HCT116 (cell line): ENCODE measurements at regions not wholly inside any gene's neighbourhood (a gene's known extent, or its start where the extent isn't known, plus 50 kb on each side); places are given as distances from the start of the nearest gene placed in this dataset.

ENCODE experiments used
- ATAC-seq: fragments of 200-7000 bp; cut with Tn5 transposase; 2 replicates; pipeline ENCODE4 v1.9.1; 2020; ENCODE audit warnings: mild to moderate bottlenecking, moderate library complexity
- BruUV-seq: library from RNA; stranded (reverse); fragments of 400-500 nt; replicated peaks from 2 replicates; lab custom pipeline; 2021; lab: Mats Ljungman, UMichigan
- CTCF ChIA-PET: fragments of 300-600 bp; sonication (Branson Sonifier 250); formaldehyde crosslinking; loops from one replicate; lab custom pipeline; 2021; ENCODE audit warnings: antibody characterized with exemption; lab: Charles Lee
- POLR2A ChIA-PET: fragments of 300-600, 350-600 bp; sonication (Branson Sonifier 250); formaldehyde crosslinking; loops from one replicate; lab custom pipeline; 2021; ENCODE audit warnings: antibody characterized with exemption; lab: Charles Lee
- RAD21 ChIA-PET, 2 experiments: fragments of 300-600 bp; sonication (Branson Sonifier 250); formaldehyde crosslinking; loops; one replicate each; lab custom pipeline; 2023; ENCODE audit warnings: low total read pairs in 2 of 2; ENCODE audit not compliant: uncharacterized antibody in 2 of 2, unreplicated experiment in 2 of 2, low non-redundant PET in 1 of 2; lab: Charles Lee
- DNase-seq: peaks from one replicate; pipeline ENCODE4 v3.0.0-alpha.2; 2010; ENCODE audit warnings: low read depth, low spot score
- H2AFZ ChIP-seq: fragments of 200-600 bp; shearing (Covaris generic), sonication (generic); 2 replicates; pipeline ENCODE4 v1.6.1; 2017; ENCODE audit warnings: low read depth, mixed run types, mixed read lengths, antibody characterized with exemption, low read length; ENCODE audit not compliant: poor library complexity, severe bottlenecking
- H3K27ac ChIP-seq: 2 replicates; pipeline ENCODE4 v1.5.1; 2012; ENCODE audit warnings: low read depth, low read length
- H3K27me3 ChIP-seq: fragments of 200-600 bp; sonication (generic); 2 replicates; pipeline ENCODE4 v1.6.1; 2016; ENCODE audit warnings: mixed run types, low read length, mixed read lengths; ENCODE audit not compliant: insufficient read depth
- H3K36me3 ChIP-seq, 2 experiments: fragments of 200-500 bp in 1 of 2; fragments of 200-600 bp in 1 of 2; sonication (Bioruptor generic) in 1 of 2; sonication (generic) in 1 of 2; 2 replicates each; pipeline versions ENCODE4 v1.5.1 to v1.6.1; 2014 to 2016; ENCODE audit warnings: low read length in 2 of 2, inconsistent platforms in 1 of 2, mixed read lengths in 1 of 2, mixed run types in 1 of 2; ENCODE audit not compliant: insufficient read depth in 2 of 2, control insufficient read depth in 1 of 2
- H3K4me1 ChIP-seq, 2 experiments: fragments of 200-600 bp in 1 of 2; sonication (generic) in 1 of 2; 2 replicates each; pipeline versions ENCODE4 v1.5.1 to v1.6.1; 2012 to 2017; ENCODE audit warnings: low read length in 2 of 2, inconsistent platforms in 1 of 2, mild to moderate bottlenecking in 1 of 2, mixed read lengths in 1 of 2, mixed run types in 1 of 2, moderate library complexity in 1 of 2; ENCODE audit not compliant: insufficient read depth in 2 of 2, control insufficient read depth in 1 of 2
- H3K4me2 ChIP-seq: fragments of 200-600 bp; sonication (generic); 2 replicates; pipeline ENCODE4 v1.6.1; 2017; ENCODE audit warnings: mixed run types, low read length, mixed read lengths
- H3K4me3 ChIP-seq, 2 experiments: fragments of 200-600 bp in 1 of 2; sonication (generic) in 1 of 2; replicated peaks in 1 of 2; 2 replicates each; pipeline ENCODE4 v1.5.1; 2011 to 2016; ENCODE audit warnings: low read length in 2 of 2, control low read depth in 1 of 2, low read depth in 1 of 2, mild to moderate bottlenecking in 1 of 2, mixed read lengths in 1 of 2, mixed run types in 1 of 2
- H3K79me2 ChIP-seq: fragments of 200-600 bp; sonication (generic); 2 replicates; pipeline ENCODE4 v1.6.1; 2017; ENCODE audit warnings: mild to moderate bottlenecking, mixed run types, low read length, moderate library complexity, mixed read lengths; ENCODE audit not compliant: insufficient read depth
- H3K9ac ChIP-seq: fragments of 200-600 bp; sonication (generic); 2 replicates; pipeline ENCODE4 v1.6.1; 2016; ENCODE audit warnings: low read length, mixed read lengths
- H3K9me2 ChIP-seq: fragments of 200-600 bp; sonication (generic), shearing (Covaris generic); 2 replicates; pipeline ENCODE4 v1.6.1; 2017; ENCODE audit warnings: mixed run types, mild to moderate bottlenecking, moderate library complexity; ENCODE audit not compliant: insufficient read depth
- H3K9me3 ChIP-seq, 2 experiments: fragments of 200-500 bp in 1 of 2; fragments of 200-600 bp in 1 of 2; sonication (Bioruptor generic) in 1 of 2; sonication (generic) in 1 of 2; 2 replicates each; pipeline ENCODE4 v1.6.1; 2014 to 2017; ENCODE audit warnings: low read length in 2 of 2, mixed read lengths in 2 of 2, inconsistent platforms in 1 of 2, low read depth in 1 of 2, mild to moderate bottlenecking in 1 of 2, mixed run types in 1 of 2, moderate library complexity in 1 of 2; ENCODE audit not compliant: control insufficient read depth in 1 of 2, insufficient read depth in 1 of 2
- H4K20me1 ChIP-seq: fragments of 200-600 bp; sonication (generic), shearing (Covaris generic); 2 replicates; pipeline ENCODE4 v1.6.1; 2017; ENCODE audit warnings: mixed run types, mild to moderate bottlenecking, moderate library complexity; ENCODE audit not compliant: insufficient read depth
- ATF3 ChIP-seq: IDR thresholded peaks from 2 replicates; pipeline ENCODE4 v1.6.1; 2012
- CTCF ChIP-seq, 3 experiments: fragments of 200-600 bp in 1 of 3; sonication (generic) in 1 of 3; IDR thresholded peaks in 2 of 3; conservative IDR thresholded peaks in 1 of 3; 2 replicates each; pipeline ENCODE4 v1.5.1; 2012 to 2017; ENCODE audit warnings: low read depth in 2 of 3, low read length in 2 of 3, antibody characterized with exemption in 1 of 3, borderline replicate concordance in 1 of 3, control low read depth in 1 of 3, mild to moderate bottlenecking in 1 of 3, mixed read lengths in 1 of 3, mixed run types in 1 of 3, moderate library complexity in 1 of 3; ENCODE audit not compliant: insufficient read depth in 1 of 3
- ELF1 ChIP-seq: IDR thresholded peaks from 2 replicates; pipeline ENCODE4 v1.6.1; 2012; ENCODE audit warnings: low read depth, borderline replicate concordance
- EZH2 ChIP-seq: fragments of 200-600 bp; sonication (generic); IDR thresholded peaks from 2 replicates; pipeline ENCODE4 v1.6.1; 2017; ENCODE audit warnings: antibody characterized with exemption, mixed run types
- FOSL1 ChIP-seq: IDR thresholded peaks from 2 replicates; pipeline ENCODE4 v1.6.1; 2012; ENCODE audit warnings: low read depth
- JUND ChIP-seq: IDR thresholded peaks from 2 replicates; pipeline ENCODE4 v1.6.1; 2012
- MAX ChIP-seq: IDR thresholded peaks from 2 replicates; pipeline ENCODE4 v1.6.1; 2012
- POLR2A ChIP-seq: IDR thresholded peaks from 2 replicates; pipeline ENCODE4 v1.7.0; 2011; ENCODE audit warnings: borderline replicate concordance; ENCODE audit not compliant: insufficient read depth, insufficient read length; ENCODE audit errors: extremely low read depth
- RAD21 ChIP-seq: IDR thresholded peaks from 2 replicates; pipeline ENCODE4 v1.6.1; 2012; ENCODE audit warnings: low read depth, mild to moderate bottlenecking
- SIN3A ChIP-seq: IDR thresholded peaks from 2 replicates; pipeline ENCODE4 v1.6.1; 2012; ENCODE audit warnings: low read depth
- SP1 ChIP-seq: IDR thresholded peaks from 2 replicates; pipeline ENCODE4 v1.6.1; 2012; ENCODE audit warnings: low read depth
- SRF ChIP-seq: IDR thresholded peaks from 2 replicates; pipeline ENCODE4 v1.6.1; 2012; ENCODE audit warnings: low read depth
- TCF7L2 ChIP-seq: IDR thresholded peaks from 2 replicates; pipeline ENCODE4 v1.7.0; 2011; ENCODE audit warnings: borderline replicate concordance, inconsistent platforms; ENCODE audit not compliant: insufficient read depth, insufficient read length; ENCODE audit errors: extremely low read depth
- YY1 ChIP-seq: IDR thresholded peaks from 2 replicates; pipeline ENCODE4 v1.6.1; 2011; ENCODE audit warnings: low read length, low read depth, moderate library complexity, mild to moderate bottlenecking; ENCODE audit not compliant: insufficient replicate concordance; ENCODE audit errors: extremely low read depth
- ZFX ChIP-seq: fragments of 450-650 bp; IDR thresholded peaks from 2 replicates; pipeline ENCODE4 v1.6.1; 2017
- ZNF274 ChIP-seq: fragments of 200-500 bp; sonication (Bioruptor generic); IDR thresholded peaks from 2 replicates; pipeline ENCODE4 v1.6.1; 2014; ENCODE audit warnings: mild to moderate bottlenecking, low read depth, low read length, inconsistent platforms
- intact Hi-C: fragments of 100-400 bp; cut with micrococcal nuclease; formaldehyde crosslinking; loops from 2 replicates; pipeline ENCODE4 v1.10.0; 2022

- Histone ChIP-seq H3K27ac (no peak overlapping the region), H3K4me1 (no peaks in the 10 kb centered on the region), H3K9me3 (peaks cover 12 to 17% of the 10 kb centered on the region in 2 experiments; a peak in 3 of 4 replicates), H3K4me3 (no peak overlapping the region), H3K9me2 (no peaks in the 10 kb centered on the region), H4K20me1 (no peaks in the 10 kb centered on the region), H2AFZ (no peak overlapping the region), H3K79me2 (no peaks in the 10 kb centered on the region), H3K4me2 (no peak overlapping the region), H3K27me3 (no peaks in the 10 kb centered on the region), H3K36me3 (no peaks in the 10 kb centered on the region), H3K9ac (no peak overlapping the region)
- CTCF ChIA-PET: no interaction called here
- no TSS peak for BruUV-seq
- TF ChIP-seq FOSL1 (no peak), EZH2 (no peak), POLR2A (no peak), MAX (no peak), JUND (no peak), ZFX (no peak), SP1 (no peak), SIN3A (no peak), TCF7L2 (no peak), ZNF274 (no peak), SRF (no peak), ATF3 (no peak), ELF1 (no peak), RAD21 (no peak), CTCF (IDR thresholded peaks at IDR 0.05 in 2 of 3, conservative IDR thresholded peaks at IDR 0.05 in 1 of 3; ENCODE audit: borderline replicate concordance in 1 of 3, insufficient read depth in 1 of 3, low read depth in 2 of 3, low read length in 2 of 3) (no peak), YY1 (no peak)
- POLR2A ChIA-PET: no interaction called here
- DNase-seq: no peak
- intact Hi-C loops: no loop called here
- RAD21 ChIA-PET: no interaction called here
- ATAC-seq: no peak
Observed at GRCh38 chr6:66808771-66809170, 1101.7 kb upstream of the EYS start.
